A673 (cell line): ENCODE measurements at regions not wholly inside any gene's neighbourhood (a gene's known extent, or its start where the extent isn't known, plus 50 kb on each side); places are given as distances from the start of the nearest gene placed in this dataset.

Source experiments
- EZH2 ChIP-seq: fragments of 200-600 bp; sonication (generic); IDR thresholded peaks from 2 replicates; pipeline ENCODE4 v1.6.1; 2017; ENCODE audit warnings: borderline replicate concordance, low read depth, mild to moderate bottlenecking, mixed read lengths, antibody characterized with exemption, low read length; ENCODE audit not compliant: poor library complexity, severe bottlenecking
- TF ChIP-seq, protein P1 (sequence below): fragments of 300-800, 200-600 bp; sonication (generic); conservative IDR thresholded peaks from 2 replicates; pipeline ENCODE4 v1.5.1; 2017; ENCODE audit warnings: low read depth, mild to moderate bottlenecking, antibody characterized with exemption, low read length, moderate library complexity, mixed read lengths

DNA sequence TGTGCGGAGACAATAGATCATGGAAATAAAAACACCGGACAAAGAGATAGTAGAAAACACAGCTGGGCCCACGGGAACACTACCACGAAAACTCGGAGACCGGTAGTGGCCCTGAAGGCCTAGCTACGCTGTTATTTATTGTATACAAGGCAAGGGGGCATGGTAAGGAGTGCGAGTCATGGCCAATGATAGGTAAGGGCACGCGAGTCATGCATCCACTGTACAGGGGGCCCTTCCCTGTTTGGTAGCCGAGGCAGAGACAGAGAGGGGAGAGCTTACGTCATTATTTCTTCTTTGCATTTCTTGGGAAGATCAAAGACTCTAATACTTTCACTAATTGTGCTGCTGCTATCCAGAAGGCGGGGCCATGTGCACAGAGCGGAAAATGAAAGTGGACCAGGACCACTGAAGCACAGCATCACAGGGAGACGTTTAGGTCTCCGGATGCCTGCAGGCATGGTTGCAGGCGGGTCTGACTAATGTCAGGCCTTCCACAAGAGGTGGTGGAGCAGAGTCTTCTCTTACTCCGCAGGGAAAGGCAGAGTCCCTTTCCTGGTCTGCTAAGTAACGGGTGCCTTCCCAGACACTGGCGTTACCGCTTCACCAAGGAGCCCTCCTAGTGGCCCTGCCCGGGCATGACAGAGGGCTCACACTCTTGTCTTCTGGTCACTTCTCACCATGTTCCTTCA, 74.4 kb upstream of the ARL4D start:
- no peak for TF ChIP-seq EZH2
- TF ChIP-seq, protein P1, sequence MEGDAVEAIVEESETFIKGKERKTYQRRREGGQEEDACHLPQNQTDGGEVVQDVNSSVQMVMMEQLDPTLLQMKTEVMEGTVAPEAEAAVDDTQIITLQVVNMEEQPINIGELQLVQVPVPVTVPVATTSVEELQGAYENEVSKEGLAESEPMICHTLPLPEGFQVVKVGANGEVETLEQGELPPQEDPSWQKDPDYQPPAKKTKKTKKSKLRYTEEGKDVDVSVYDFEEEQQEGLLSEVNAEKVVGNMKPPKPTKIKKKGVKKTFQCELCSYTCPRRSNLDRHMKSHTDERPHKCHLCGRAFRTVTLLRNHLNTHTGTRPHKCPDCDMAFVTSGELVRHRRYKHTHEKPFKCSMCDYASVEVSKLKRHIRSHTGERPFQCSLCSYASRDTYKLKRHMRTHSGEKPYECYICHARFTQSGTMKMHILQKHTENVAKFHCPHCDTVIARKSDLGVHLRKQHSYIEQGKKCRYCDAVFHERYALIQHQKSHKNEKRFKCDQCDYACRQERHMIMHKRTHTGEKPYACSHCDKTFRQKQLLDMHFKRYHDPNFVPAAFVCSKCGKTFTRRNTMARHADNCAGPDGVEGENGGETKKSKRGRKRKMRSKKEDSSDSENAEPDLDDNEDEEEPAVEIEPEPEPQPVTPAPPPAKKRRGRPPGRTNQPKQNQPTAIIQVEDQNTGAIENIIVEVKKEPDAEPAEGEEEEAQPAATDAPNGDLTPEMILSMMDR = no peak
